CD4-positive, alpha-beta T cell (primary cell): ENCODE measurements at regions not wholly inside any gene's neighbourhood (a gene's known extent, or its start where the extent isn't known, plus 50 kb on each side); places are given as distances from the start of the nearest gene placed in this dataset.

Experiments used
- ATAC-seq: fragments of 200-7000 bp; cut with Tn5 transposase; one replicate; pipeline ENCODE4 v1.10.0; 2022; ENCODE audit warnings: mild to moderate bottlenecking; ENCODE audit not compliant: poor library complexity
- CTCF ChIA-PET: fragments of 350-600 bp; sonication (Branson Sonifier 250); formaldehyde crosslinking; loops from one replicate; lab custom pipeline; 2021; ENCODE audit warnings: antibody characterized with exemption, inconsistent platforms; lab: Charles Lee
- POLR2A ChIA-PET: fragments of 350-600 bp; sonication (Branson Sonifier 250); formaldehyde crosslinking; loops from one replicate; lab custom pipeline; 2021; ENCODE audit warnings: antibody characterized with exemption, inconsistent platforms; lab: Charles Lee
- DNase-seq, 14 experiments: peaks; one replicate each; pipeline ENCODE4 v3.0.0-alpha.2; 2013 to 2020; ENCODE audit warnings: mixed read lengths in 2 of 14
- H3K27ac ChIP-seq, 2 donors: one replicate each; pipeline versions ENCODE4 v1.5.1 to v1.7.0; 2013; ENCODE audit warnings: low read length in 2 of 2, low read depth in 1 of 2, mild to moderate bottlenecking in 1 of 2
- H3K27me3 ChIP-seq, 2 experiments: 1 replicate in 1 of 2; 2 replicates in 1 of 2; pipeline versions ENCODE4 v1.6.1 to v1.7.0; 2013; ENCODE audit warnings: low read length in 2 of 2, control low read depth in 1 of 2, mild to moderate bottlenecking in 1 of 2, moderate library complexity in 1 of 2; ENCODE audit not compliant: insufficient read depth in 2 of 2, control insufficient read depth in 1 of 2
- H3K36me3 ChIP-seq: one replicate; pipeline ENCODE4 v1.6.1; 2013; ENCODE audit warnings: low read length, control low read depth; ENCODE audit not compliant: insufficient read depth
- H3K4me1 ChIP-seq: one replicate; pipeline ENCODE4 v1.6.1; 2013; ENCODE audit warnings: low read length, control low read depth; ENCODE audit not compliant: insufficient read depth
- H3K4me3 ChIP-seq: one replicate; pipeline ENCODE4 v1.5.1; 2013; ENCODE audit warnings: mild to moderate bottlenecking, low read length, moderate library complexity
- H3K9me3 ChIP-seq, 2 experiments: 1 replicate in 1 of 2; 2 replicates in 1 of 2; pipeline versions ENCODE4 v1.6.1 to v1.7.0; 2013; ENCODE audit warnings: low read length in 2 of 2, mild to moderate bottlenecking in 2 of 2, control low read depth in 1 of 2, moderate library complexity in 1 of 2; ENCODE audit not compliant: control insufficient read depth in 1 of 2, insufficient read depth in 1 of 2
- H3K27ac Mint-ChIP-seq: one replicate; pipeline ENCODE4 v1.8.0; 2020; ENCODE audit warnings: mixed read lengths
- H3K27me3 Mint-ChIP-seq: one replicate; pipeline ENCODE4 v1.8.0; 2021; ENCODE audit warnings: mixed read lengths
- H3K36me3 Mint-ChIP-seq: one replicate; pipeline ENCODE4 v1.8.0; 2021; ENCODE audit warnings: low read depth, mixed read lengths
- H3K4me1 Mint-ChIP-seq: one replicate; pipeline ENCODE4 v1.8.0; 2021; ENCODE audit warnings: low read depth, mixed read lengths
- H3K4me3 Mint-ChIP-seq: one replicate; pipeline ENCODE4 v1.8.0; 2020; ENCODE audit warnings: mild to moderate bottlenecking, mixed read lengths
- H3K9me3 Mint-ChIP-seq: one replicate; pipeline ENCODE4 v1.8.0; 2020; ENCODE audit warnings: mixed read lengths
- intact Hi-C, 2 experiments: fragments of 100-400 bp; cut with DNase I in 1 of 2; cut with micrococcal nuclease in 1 of 2; formaldehyde crosslinking; loops; one replicate each; pipeline versions ENCODE4 v1.15.1 to v1.9.0; 2023 to 2025; cut with DNase I, micrococcal nuclease
- TF ChIP-seq, protein P1 (sequence below): fragments of 200-600 bp; IDR thresholded peaks from one replicate; pipeline ENCODE4 v1.8.0; 2022; ENCODE audit warnings: antibody characterized with exemption, mild to moderate bottlenecking

DNA sequence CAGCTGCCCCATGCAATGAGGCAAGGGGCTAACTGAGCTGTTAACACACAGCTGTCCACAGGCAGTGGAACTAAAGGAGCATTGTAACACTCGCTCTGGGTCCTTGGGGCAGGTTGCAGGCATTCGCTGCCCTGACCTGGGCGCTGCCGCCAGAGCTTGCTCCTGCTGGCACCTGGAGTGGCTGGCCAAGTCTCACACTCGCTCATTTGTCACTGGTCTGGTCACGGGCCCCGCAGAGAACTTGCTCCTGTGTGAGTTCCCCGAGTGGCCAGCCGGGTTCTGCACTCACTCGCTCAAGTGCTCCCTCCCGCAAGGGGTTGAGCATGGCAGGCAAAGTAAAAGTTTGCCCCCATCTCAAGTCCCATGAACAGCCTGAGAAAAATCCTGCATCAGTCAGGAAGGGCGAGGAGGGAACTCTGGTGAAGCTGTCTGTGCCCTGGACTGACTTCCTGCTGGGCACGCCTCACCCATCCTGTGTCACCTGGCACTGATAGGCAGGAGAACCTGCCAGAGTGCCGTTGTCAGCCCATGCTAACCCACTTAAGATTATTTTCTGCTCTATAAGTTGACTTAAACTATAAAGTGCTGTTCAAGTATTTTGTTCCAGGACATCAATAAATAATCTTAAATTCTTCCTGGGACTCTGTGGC, 934.8 kb upstream of the GYPC start:
- peaks cover 2% of the 10 kb centered on the region for H3K9me3 Mint-ChIP-seq
- Histone ChIP-seq H3K27me3 (no peaks in the 10 kb centered on the region), H3K27ac (no peak overlapping the region), H3K36me3 (no peaks in the 10 kb centered on the region), H3K4me3 (no peak overlapping the region), H3K9me3 (peaks cover 0 to 8% of the 10 kb centered on the region in 2 experiments), H3K4me1 (no peaks in the 10 kb centered on the region)
- POLR2A ChIA-PET = no interaction called here
- no peak for ATAC-seq
- DNase-seq = no peak
- H3K4me1 Mint-ChIP-seq = no peaks in the 10 kb centered on the region
- CTCF ChIA-PET = no interaction called here
- no peak overlapping the region for H3K4me3 Mint-ChIP-seq
- intact Hi-C loops = no loop called here
- no peak overlapping the region for H3K27ac Mint-ChIP-seq
- TF ChIP-seq, protein P1, sequence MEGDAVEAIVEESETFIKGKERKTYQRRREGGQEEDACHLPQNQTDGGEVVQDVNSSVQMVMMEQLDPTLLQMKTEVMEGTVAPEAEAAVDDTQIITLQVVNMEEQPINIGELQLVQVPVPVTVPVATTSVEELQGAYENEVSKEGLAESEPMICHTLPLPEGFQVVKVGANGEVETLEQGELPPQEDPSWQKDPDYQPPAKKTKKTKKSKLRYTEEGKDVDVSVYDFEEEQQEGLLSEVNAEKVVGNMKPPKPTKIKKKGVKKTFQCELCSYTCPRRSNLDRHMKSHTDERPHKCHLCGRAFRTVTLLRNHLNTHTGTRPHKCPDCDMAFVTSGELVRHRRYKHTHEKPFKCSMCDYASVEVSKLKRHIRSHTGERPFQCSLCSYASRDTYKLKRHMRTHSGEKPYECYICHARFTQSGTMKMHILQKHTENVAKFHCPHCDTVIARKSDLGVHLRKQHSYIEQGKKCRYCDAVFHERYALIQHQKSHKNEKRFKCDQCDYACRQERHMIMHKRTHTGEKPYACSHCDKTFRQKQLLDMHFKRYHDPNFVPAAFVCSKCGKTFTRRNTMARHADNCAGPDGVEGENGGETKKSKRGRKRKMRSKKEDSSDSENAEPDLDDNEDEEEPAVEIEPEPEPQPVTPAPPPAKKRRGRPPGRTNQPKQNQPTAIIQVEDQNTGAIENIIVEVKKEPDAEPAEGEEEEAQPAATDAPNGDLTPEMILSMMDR = no peak
- no peaks in the 10 kb centered on the region for H3K36me3 Mint-ChIP-seq
- no peaks in the 10 kb centered on the region for H3K27me3 Mint-ChIP-seq

DNA sequence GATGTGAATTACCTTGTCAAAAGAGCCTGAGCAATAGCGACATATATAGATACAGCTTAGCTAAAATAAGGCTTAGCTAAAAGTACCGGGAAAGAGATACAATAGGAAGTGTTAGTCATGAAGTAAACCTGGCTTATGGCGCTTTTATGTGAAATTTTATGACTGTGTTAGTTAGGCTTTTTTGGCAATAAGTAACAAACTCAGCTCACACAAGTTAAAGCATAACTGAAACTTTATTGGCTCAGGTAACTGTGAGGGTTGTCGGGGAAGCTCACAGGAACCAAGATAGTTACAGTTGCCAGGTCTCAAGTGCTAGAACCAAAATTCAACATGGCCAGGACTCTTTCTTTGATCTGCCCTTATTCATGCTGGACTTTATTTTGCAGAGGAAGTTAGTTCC, 925.0 kb upstream of the GYPC start:
- no peak overlapping the region for H3K4me3 Mint-ChIP-seq
- POLR2A ChIA-PET = interaction anchor here (1.0 kb wide), 1 partner anchor 11 kb away, joined by 3 read pairs; no protein-coding TSS in a partner anchor
- ATAC-seq (no peak), DNase-seq (no peak)
- Histone ChIP-seq H3K4me1 (no peaks in the 10 kb centered on the region), H3K27me3 (no peaks in the 10 kb centered on the region), H3K4me3 (no peak overlapping the region), H3K27ac (no peak overlapping the region), H3K36me3 (no peaks in the 10 kb centered on the region), H3K9me3 (peaks cover 0 to 9% of the 10 kb centered on the region in 2 experiments)
- no peaks in the 10 kb centered on the region for H3K36me3 Mint-ChIP-seq
- no peak overlapping the region for H3K27ac Mint-ChIP-seq
- TF ChIP-seq, protein P1 = no peak
- peaks cover 5% of the 10 kb centered on the region for H3K9me3 Mint-ChIP-seq
- intact Hi-C loops = no loop called here
- H3K27me3 Mint-ChIP-seq = no peaks in the 10 kb centered on the region
- no peaks in the 10 kb centered on the region for H3K4me1 Mint-ChIP-seq
- CTCF ChIA-PET = interaction anchor here (1.2 kb wide), 1 partner anchor 13 kb away, joined by 4 read pairs; no protein-coding TSS in a partner anchor

DNA sequence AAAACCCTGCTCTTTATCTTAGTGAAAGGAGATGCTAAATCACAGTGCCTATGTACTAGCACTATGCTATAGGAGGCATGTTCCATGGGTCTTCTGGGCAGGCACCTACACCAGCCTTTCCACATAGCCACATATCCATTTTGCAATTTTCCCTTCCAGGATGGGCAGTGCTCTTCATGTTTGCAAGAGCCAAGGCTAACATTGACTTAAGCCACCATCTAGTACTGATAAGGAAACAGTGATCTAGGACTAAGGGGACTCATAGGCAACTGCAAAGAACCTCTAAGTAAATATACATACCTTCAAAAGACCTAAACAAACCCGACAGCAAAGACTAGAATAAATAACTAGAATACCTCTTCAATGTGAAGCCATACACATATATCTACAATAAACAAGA, 919.7 kb upstream of the GYPC start:
- ATAC-seq (no peak), DNase-seq (no peak)
- Histone ChIP-seq H3K27ac (no peak overlapping the region), H3K27me3 (no peaks in the 10 kb centered on the region), H3K4me3 (no peak overlapping the region), H3K9me3 (peaks cover 0 to 5% of the 10 kb centered on the region in 2 experiments), H3K4me1 (no peaks in the 10 kb centered on the region), H3K36me3 (no peaks in the 10 kb centered on the region)
- H3K36me3 Mint-ChIP-seq = no peaks in the 10 kb centered on the region
- no peaks in the 10 kb centered on the region for H3K27me3 Mint-ChIP-seq
- CTCF ChIA-PET = no interaction called here
- intact Hi-C loops = no loop called here
- H3K27ac Mint-ChIP-seq = no peak overlapping the region
- TF ChIP-seq, protein P1 = no peak
- H3K4me1 Mint-ChIP-seq = no peaks in the 10 kb centered on the region
- H3K4me3 Mint-ChIP-seq = no peak overlapping the region
- POLR2A ChIA-PET = no interaction called here
- H3K9me3 Mint-ChIP-seq = peaks cover 16% of the 10 kb centered on the region
